KMS-11 (cell line): ENCODE measurements at regions not wholly inside any gene's neighbourhood (a gene's known extent, or its start where the extent isn't known, plus 50 kb on each side); places are given as distances from the start of the nearest gene placed in this dataset.

ENCODE experiments used
- H2AFZ ChIP-seq: fragments of 200-600 bp; sonication (generic); 2 replicates; pipeline ENCODE4 v1.6.1; 2016; ENCODE audit warnings: antibody characterized with exemption, mixed run types, low read depth
- H3K27ac ChIP-seq: fragments of 200-600 bp; sonication (generic); 2 replicates; pipeline ENCODE4 v1.6.1; 2016; ENCODE audit warnings: mild to moderate bottlenecking, mixed run types
- H3K27me3 ChIP-seq: fragments of 200-600 bp; sonication (generic); 2 replicates; pipeline ENCODE4 v1.6.1; 2017; ENCODE audit warnings: mild to moderate bottlenecking, low read depth, mixed run types, moderate library complexity; ENCODE audit not compliant: insufficient read depth
- H3K36me3 ChIP-seq: fragments of 200-600 bp; sonication (generic); 2 replicates; pipeline ENCODE4 v1.6.1; 2017; ENCODE audit warnings: mild to moderate bottlenecking, mixed run types; ENCODE audit not compliant: insufficient read depth
- H3K4me1 ChIP-seq: fragments of 200-600 bp; sonication (generic); 2 replicates; pipeline ENCODE4 v1.6.1; 2016; ENCODE audit warnings: mild to moderate bottlenecking, low read depth, mixed run types; ENCODE audit not compliant: poor library complexity, severe bottlenecking
- H3K4me2 ChIP-seq: fragments of 200-600 bp; sonication (generic); 2 replicates; pipeline ENCODE4 v1.7.0; 2016; ENCODE audit warnings: mild to moderate bottlenecking, mixed run types
- H3K4me3 ChIP-seq: fragments of 200-600 bp; sonication (generic); IDR thresholded peaks from 2 replicates; pipeline ENCODE4 v1.6.1; 2017; ENCODE audit warnings: low read depth, low read length, mixed read lengths; ENCODE audit not compliant: insufficient read depth
- H3K79me2 ChIP-seq: fragments of 200-600 bp; sonication (generic); 2 replicates; pipeline ENCODE4 v1.6.1; 2016; ENCODE audit warnings: low read depth, mixed run types; ENCODE audit not compliant: insufficient read depth
- H3K9ac ChIP-seq: fragments of 200-600 bp; sonication (generic); 2 replicates; pipeline ENCODE4 v1.6.1; 2016; ENCODE audit warnings: mild to moderate bottlenecking, mixed run types
- H4K20me1 ChIP-seq: fragments of 200-600 bp; sonication (generic); 2 replicates; pipeline ENCODE4 v1.6.1; 2016; ENCODE audit warnings: mild to moderate bottlenecking, mixed run types; ENCODE audit not compliant: insufficient read depth
- CTCF ChIP-seq: fragments of 200-600 bp; sonication (generic); conservative IDR thresholded peaks from 2 replicates; pipeline ENCODE4 v1.6.1; 2017; ENCODE audit warnings: low read depth, mild to moderate bottlenecking, antibody characterized with exemption, low read length, moderate library complexity, mixed read lengths

GRCh38 chr13:33352041-33352440, 66.5 kb upstream of the STARD13 start:
- no peaks in the 10 kb centered on the region for H3K36me3 ChIP-seq
- no peak overlapping the region for H2AFZ ChIP-seq
- no peaks in the 10 kb centered on the region for H4K20me1 ChIP-seq
- no peaks in the 10 kb centered on the region for H3K79me2 ChIP-seq
- no peak overlapping the region for H3K4me3 ChIP-seq
- no peak overlapping the region for H3K4me2 ChIP-seq
- H3K27me3 ChIP-seq, result no peaks in the 10 kb centered on the region
- no peak for TF ChIP-seq CTCF
- H3K27ac ChIP-seq, result no peak overlapping the region
- H3K9ac ChIP-seq, result no peak overlapping the region
- H3K4me1 ChIP-seq, result no peaks in the 10 kb centered on the region

GRCh38 chr13:33352526-33352925, 67.0 kb upstream of the STARD13 start:
- no peak overlapping the region for H3K9ac ChIP-seq
- no peaks in the 10 kb centered on the region for H3K79me2 ChIP-seq
- no peaks in the 10 kb centered on the region for H3K36me3 ChIP-seq
- no peak overlapping the region for H3K27ac ChIP-seq
- TF ChIP-seq CTCF, result no peak
- no peaks in the 10 kb centered on the region for H4K20me1 ChIP-seq
- no peaks in the 10 kb centered on the region for H3K4me1 ChIP-seq
- no peak overlapping the region for H3K4me2 ChIP-seq
- no peak overlapping the region for H2AFZ ChIP-seq
- no peaks in the 10 kb centered on the region for H3K27me3 ChIP-seq
- no peak overlapping the region for H3K4me3 ChIP-seq

GRCh38 chr13:33353210-33353609, 67.7 kb upstream of the STARD13 start:
- no peaks in the 10 kb centered on the region for H3K4me1 ChIP-seq
- no peak overlapping the region for H3K27ac ChIP-seq
- H4K20me1 ChIP-seq, result no peaks in the 10 kb centered on the region
- H3K4me3 ChIP-seq, result no peak overlapping the region
- H2AFZ ChIP-seq, result no peak overlapping the region
- no peaks in the 10 kb centered on the region for H3K79me2 ChIP-seq
- no peak overlapping the region for H3K9ac ChIP-seq
- no peaks in the 10 kb centered on the region for H3K27me3 ChIP-seq
- H3K4me2 ChIP-seq, result no peak overlapping the region
- TF ChIP-seq CTCF, result no peak
- no peaks in the 10 kb centered on the region for H3K36me3 ChIP-seq

GRCh38 chr13:33353646-33354045, 68.1 kb upstream of the STARD13 start:
- no peaks in the 10 kb centered on the region for H3K4me1 ChIP-seq
- TF ChIP-seq CTCF, result no peak
- H4K20me1 ChIP-seq, result no peaks in the 10 kb centered on the region
- H3K27ac ChIP-seq, result no peak overlapping the region
- H3K4me2 ChIP-seq, result no peak overlapping the region
- no peak overlapping the region for H3K9ac ChIP-seq
- H2AFZ ChIP-seq, result no peak overlapping the region
- no peaks in the 10 kb centered on the region for H3K36me3 ChIP-seq
- no peaks in the 10 kb centered on the region for H3K79me2 ChIP-seq
- H3K27me3 ChIP-seq, result no peaks in the 10 kb centered on the region
- H3K4me3 ChIP-seq, result no peak overlapping the region
